ENCODE measurements at regions not wholly inside any gene's neighbourhood (a gene's known extent, or its start where the extent isn't known, plus 50 kb on each side); places are given as distances from the start of the nearest gene placed in this dataset.

GRCh38 chr6:134674562-134674961 is 275.3 kb downstream of the ALDH8A1 start:
- no peak overlapping the region for H3K4me3 ChIP-seq (ENCODE audit: low read depth, low read length)
- TF ChIP-seq, protein P1, sequence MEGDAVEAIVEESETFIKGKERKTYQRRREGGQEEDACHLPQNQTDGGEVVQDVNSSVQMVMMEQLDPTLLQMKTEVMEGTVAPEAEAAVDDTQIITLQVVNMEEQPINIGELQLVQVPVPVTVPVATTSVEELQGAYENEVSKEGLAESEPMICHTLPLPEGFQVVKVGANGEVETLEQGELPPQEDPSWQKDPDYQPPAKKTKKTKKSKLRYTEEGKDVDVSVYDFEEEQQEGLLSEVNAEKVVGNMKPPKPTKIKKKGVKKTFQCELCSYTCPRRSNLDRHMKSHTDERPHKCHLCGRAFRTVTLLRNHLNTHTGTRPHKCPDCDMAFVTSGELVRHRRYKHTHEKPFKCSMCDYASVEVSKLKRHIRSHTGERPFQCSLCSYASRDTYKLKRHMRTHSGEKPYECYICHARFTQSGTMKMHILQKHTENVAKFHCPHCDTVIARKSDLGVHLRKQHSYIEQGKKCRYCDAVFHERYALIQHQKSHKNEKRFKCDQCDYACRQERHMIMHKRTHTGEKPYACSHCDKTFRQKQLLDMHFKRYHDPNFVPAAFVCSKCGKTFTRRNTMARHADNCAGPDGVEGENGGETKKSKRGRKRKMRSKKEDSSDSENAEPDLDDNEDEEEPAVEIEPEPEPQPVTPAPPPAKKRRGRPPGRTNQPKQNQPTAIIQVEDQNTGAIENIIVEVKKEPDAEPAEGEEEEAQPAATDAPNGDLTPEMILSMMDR (IDR thresholded peaks at IDR 0.05; ENCODE audit: low read depth, low read length) = no peak

DNA sequence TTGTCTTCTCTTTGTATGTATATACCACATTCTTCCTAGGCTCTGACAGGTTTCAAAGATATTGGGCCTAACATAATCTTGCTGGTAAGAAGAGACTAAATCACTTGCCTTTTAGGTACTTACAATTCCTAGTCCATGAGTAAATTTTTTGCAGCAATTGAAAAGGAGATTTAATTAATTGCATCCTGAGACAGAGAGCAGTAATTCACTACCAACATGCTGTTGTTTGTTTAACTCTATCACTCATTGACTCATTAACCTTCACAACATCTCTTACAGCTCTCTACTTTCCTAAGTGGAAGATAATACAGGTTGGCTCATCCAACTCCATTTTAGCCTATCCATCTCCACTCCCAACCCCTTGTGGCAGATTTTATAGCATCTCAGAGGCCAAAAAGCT is 280.4 kb downstream of the ALDH8A1 start:
- TF ChIP-seq, protein P1 (IDR thresholded peaks at IDR 0.05; ENCODE audit: low read depth, low read length) = no peak
- no peak overlapping the region for H3K4me3 ChIP-seq (ENCODE audit: low read depth, low read length)

- H3K4me3 ChIP-seq (ENCODE audit: low read depth, low read length) = no peak overlapping the region
- TF ChIP-seq, protein P1 (IDR thresholded peaks at IDR 0.05; ENCODE audit: low read depth, low read length) = no peak
These were observed 282.8 kb downstream of the ALDH8A1 start for GRCh38 chr6:134667111-134667510.

- TF ChIP-seq, protein P1 (IDR thresholded peaks at IDR 0.05; ENCODE audit: low read depth, low read length) = no peak
These were observed 283.8 kb downstream of the ALDH8A1 start for GRCh38 chr6:134666125-134666524.

DNA sequence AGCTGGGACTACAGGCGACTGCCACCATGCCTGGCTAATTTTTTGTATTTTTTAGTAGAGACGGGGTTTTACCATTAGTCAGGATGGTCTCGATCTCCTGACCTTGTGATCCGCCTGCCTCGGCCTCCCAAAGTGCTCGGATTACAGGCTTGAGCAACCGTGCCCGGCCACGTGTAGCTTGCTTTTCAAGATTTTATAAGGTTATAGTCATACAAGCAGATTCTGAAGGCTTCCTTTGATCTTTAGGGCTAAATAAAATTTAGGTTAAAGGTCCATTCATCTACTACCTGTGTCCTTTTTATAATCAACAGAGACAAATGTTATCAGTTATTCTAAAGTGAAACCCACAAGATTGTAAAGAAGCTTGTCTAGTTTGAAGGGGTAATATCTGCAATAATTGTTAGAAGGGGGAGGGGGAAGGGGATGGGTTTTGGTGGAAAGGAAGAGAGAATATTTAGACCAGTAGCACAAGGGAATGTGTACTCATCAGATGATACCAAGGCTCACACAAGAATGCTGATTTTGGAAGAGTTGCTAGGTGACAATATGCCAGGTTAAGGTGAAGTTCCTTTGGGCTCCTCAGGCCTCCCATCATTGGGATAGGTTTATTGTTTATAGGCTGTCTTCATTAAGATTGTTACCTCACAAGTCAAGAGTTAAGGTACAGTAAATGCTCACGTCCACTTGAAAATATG is 284.7 kb downstream of the ALDH8A1 start:
- TF ChIP-seq, protein P1 (IDR thresholded peaks at IDR 0.05; ENCODE audit: low read depth, low read length) = no peak
- H3K4me3 ChIP-seq (ENCODE audit: low read depth, low read length) = no peak overlapping the region

More at GRCh38 chr6:134666125-134666524, 283.8 kb downstream of the ALDH8A1 start:
- no peak overlapping the region for H3K4me3 ChIP-seq (ENCODE audit: low read depth, low read length)

DNA sequence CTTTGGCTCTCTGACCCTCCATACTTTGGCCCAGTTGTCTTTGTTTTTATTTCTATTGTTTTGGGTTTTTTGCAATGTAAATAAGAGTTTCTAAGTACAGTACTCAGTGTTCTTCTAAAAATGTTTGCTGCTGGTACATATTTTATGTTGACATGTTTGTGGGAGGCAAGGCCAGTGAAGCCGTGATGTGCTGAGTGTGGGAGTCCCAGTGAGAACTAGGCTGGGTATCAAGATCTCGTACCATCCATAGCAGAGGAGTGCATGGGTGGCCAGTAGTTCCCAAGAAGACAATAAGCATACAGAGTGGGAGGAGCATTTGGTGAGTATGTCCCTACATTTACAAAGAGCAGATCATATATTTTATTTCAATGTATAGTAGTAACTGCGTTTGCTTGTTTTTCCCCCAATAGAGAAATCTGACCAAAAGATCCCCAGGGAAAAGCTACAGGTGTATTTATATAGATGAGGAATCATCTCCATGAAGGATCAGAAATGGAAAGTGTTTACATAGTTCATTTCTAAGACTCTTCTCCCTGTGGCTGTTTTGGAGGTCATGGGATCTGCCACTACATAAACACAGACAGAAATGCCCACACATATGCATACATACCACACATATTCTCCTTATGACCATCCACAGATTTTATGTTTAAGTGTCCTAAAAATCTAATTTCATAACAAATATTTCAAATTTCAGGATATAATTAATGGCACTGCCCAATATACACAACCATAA is 285.9 kb downstream of the ALDH8A1 start:
- TF ChIP-seq, protein P1 (IDR thresholded peaks at IDR 0.05; ENCODE audit: low read depth, low read length) = no peak

DNA sequence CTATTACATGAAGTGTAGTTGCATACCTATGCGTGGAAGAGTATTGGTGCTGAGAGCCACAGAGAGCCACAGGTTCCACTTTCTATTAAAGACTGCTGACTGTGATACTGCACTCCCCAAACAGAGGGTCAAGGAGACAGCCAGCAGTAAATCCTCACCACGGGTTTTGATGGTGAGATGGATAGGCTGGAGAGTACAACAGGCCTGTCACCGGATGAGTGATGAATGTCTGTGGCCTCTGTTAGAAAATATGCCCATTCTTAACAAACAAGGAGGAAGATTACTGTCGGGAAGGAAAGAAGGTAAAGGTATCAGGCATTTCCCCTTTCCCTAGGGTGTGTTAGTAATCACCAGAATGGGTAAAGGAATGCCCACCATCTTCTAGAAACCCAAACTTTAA is 286.5 kb downstream of the ALDH8A1 start:
- TF ChIP-seq, protein P1 (IDR thresholded peaks at IDR 0.05; ENCODE audit: low read depth, low read length) = no peak
- H3K4me3 ChIP-seq (ENCODE audit: low read depth, low read length) = no peak overlapping the region

More for the DNA sequence above, 285.9 kb downstream of the ALDH8A1 start:
- no peak overlapping the region for H3K4me3 ChIP-seq (ENCODE audit: low read depth, low read length)
